SIG-M5 (cell line): ENCODE measurements at regions not wholly inside any gene's neighbourhood (a gene's known extent, or its start where the extent isn't known, plus 50 kb on each side); places are given as distances from the start of the nearest gene placed in this dataset.
"Not testable (repeated sequence)": the region's sequence is repeated elsewhere in the genome, so short reads cannot be mapped to it uniquely, and the experiment has no call there.

Source experiments
- DNase-seq: peaks from one replicate; lab custom pipeline; 2025; lab: John Stamatoyannopoulos, UW

DNA sequence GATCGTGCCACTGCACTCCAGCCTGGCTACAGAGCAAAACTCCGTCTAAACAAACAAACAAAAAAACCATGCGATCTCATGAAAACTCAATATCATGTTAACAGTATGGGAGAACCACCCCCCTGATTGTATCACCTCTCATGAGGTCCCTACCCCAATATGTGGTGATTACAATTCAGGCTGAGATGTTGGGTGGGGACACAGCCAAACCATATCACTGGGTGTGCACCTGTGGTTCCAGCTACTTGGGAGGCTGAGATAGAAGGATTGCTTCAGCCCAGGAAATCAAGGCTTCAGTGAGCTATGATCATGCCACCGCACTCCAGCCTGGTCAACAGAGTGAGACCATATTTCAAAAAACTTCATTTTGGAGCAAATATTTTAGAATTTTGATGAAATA, 1094.7 kb upstream of the CDH8 start:
- no peak for DNase-seq

DNA sequence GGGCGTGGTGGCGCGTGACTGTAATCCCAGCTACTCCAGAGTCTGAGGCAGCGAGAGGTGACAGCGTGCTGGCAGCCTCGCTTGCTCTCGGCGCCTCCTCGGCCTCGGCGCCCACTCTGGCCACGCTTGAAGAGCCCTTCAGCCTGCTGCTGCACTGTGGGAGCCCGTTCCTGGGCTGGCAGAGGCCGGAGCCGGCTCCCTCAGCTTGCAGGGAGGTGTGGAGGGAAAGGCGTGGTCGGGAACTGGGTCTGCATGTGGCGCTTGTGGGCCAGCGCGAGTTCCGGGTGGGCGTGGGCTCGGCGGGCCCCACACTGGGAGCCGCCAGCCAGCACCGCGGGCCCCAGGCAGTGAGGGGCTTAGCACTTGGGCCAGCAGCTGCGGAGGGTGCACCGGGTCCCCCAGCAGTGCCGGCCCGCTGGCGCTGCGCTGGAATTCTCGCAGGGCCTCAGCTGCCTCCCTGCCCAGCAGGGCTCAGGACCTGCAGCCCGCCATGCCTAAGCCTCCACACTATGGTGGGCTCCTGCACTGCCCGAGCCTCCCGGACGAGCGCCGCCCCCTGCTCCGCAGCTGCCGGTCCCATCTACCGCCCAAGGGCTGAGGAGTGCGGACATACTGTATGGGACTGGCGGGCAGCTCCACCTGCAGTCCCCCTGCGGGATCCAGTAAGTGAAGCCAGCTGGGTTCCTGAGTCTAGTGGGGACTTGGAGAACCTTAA, 1093.3 kb upstream of the CDH8 start:
- DNase-seq, result no peak

DNA sequence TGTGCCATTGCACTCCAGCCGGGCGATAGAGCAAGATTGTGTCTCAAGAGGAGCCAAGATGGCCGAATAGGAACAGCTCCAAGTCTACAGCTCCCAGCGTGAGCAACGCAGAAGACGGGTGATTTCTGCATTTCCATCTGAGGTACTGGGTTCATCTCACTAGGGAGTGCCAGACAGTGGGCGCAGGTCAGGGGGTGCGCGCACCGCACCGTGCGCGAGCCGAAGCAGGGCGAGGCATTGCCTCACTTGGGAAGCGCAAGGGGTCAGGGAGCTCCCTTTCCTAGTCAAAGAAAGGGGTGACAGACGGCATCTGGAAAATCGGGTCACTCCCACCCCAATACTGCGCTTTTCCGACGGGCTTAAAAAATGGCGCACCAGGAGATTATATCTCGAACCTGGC, 1083.7 kb upstream of the CDH8 start:
- not testable (repeated sequence) for DNase-seq

DNA sequence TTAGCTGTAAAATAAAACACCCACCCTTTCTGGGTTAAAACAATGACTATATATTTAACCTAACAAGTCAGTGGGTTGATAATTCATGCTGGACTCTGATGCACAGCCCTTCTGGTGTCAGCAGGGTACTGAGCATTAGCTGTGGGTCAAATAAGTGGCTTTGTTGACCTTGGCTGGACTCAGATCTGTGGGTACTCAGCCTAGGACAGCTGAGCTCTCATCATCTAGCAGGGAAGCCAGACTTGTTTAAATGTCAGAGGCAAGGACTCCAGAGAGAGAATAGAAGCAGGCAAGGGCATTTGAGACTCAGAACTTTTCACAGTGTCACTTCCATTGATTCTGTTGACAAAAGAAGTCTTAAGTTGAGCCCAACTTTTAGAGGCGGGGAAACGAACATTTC, 1063.8 kb upstream of the CDH8 start:
- no peak for DNase-seq

DNA sequence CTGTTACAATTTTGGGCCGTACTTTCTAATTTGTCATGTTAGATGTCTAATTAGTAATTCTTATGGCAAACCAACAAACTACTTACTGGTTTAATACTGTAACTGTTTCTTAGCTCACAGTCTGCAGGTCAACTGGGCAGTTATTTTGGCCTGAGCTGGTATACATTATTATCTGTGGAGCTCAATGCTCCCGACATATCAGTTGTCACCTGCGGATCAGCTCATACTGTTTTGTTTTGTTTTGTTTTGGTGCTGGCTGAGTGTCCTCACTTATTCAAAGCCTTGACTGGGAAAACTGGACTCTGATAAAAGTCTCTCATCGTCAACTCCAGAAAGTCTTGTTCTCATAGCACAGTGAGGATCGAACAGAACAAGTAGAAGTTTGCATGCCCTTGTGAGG, 1060.6 kb upstream of the CDH8 start:
- DNase-seq, result no peak

DNA sequence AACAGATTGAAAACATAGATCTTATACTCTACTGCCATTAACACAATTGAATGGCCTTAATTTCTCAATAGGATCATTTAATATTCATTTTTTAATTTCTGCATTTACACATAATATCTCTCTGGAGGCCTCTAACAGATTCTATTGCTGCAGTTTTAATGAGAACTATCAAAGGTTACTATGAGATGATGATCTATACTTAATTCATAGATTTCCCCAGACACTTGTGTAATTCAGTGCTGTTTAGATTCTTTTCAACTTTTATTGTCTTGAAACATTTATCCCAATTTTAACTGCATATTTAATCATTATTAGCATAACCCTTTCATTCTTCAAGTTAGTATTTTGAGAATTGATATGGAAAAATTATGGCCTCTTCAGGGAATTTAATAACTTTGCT, 1056.5 kb upstream of the CDH8 start:
- no peak for DNase-seq

DNA sequence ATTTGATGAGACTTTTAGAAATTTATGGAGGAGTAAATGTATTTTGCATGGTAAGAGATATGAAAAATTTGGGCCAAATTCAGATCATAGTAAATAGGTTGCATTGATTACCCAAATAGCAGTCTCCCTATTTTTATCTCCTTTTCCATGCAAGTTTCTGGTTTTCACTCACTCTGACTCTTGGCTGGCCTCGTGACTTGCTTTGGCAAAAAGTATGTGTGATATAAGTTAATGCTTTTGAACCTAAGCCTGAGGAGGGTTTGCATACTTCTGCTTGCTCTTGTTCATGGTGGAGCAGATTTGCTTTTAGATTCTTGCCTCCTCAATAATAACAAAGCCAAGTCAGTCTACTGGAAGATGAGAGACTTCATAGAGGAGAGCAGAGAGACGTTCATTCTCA, 1045.9 kb upstream of the CDH8 start:
- DNase-seq, result no peak

DNA sequence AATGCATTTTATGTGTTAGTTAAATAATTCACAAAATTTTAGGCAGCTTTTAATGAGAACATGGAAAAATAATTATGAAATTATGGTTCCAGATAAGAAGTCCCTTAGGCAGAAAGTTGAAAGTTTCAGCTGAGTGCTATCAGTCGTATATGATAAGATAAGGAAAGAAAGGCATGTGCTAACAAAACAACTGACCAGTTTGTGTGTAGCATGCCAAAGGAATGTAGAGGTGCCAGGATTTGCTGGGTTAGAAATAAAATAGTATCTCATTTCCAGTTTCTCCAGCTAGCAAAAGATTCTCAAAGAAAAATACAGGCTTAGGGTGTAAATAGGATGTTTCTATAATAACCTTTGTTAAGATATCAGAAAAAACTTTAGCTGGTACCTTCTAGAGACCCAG, 1044.5 kb upstream of the CDH8 start:
- DNase-seq, result no peak

DNA sequence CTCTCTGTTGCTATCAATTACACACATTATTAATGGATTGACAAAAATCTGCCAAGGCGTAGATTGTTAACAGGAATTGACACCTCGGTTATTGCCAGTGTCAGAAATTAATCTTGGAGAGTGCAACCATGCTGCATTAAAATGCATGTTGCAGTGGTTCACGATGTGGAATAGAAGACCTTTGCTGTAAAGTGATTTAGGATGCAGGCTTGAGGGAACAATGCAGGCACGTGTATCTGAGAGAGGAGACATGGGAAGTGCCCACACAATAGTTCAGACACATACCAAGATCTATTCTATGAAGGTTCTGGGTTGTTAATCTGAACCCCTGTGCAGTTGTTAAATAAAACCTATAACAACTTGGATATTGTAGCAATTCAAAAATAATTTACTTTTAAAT, 1032.8 kb upstream of the CDH8 start:
- no peak for DNase-seq

DNA sequence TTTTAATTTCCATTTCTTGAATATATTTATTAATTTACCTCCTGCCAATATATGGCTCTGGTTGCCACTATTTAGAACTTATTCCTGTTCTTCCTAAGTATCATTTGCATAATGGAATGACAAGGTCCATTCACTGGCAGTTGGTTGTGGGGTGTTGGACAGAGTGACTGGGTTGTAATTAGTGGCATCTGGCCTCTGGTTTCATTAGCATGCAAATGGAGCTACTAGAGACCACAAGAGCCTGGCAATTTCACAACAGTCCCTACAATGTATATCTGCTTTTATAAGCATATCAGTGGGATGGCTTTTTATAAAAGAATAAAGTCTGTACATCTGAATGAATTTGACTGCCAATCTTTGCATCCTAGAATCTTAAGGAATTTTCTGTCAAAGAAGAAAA, 1030.9 kb upstream of the CDH8 start:
- DNase-seq, result no peak

DNA sequence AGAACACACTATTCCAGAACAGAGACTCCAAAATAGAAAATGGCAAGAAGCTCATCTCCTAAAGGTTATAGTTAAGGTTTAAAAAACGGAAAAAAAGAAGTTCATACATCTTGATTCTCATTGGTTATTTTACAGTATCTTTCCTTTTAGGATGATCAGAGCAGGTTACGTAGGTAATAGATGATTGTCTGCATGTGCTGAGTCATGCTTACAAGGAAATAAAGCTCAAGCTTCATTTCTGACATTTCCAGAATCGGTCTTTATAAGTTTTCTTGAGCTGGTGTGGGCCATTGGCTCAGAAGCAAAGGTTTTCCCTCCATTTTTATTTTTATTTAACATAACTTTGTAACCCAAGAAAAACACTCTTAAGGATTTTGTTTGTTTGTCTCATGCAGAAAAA, 1030.3 kb upstream of the CDH8 start:
- no peak for DNase-seq

DNA sequence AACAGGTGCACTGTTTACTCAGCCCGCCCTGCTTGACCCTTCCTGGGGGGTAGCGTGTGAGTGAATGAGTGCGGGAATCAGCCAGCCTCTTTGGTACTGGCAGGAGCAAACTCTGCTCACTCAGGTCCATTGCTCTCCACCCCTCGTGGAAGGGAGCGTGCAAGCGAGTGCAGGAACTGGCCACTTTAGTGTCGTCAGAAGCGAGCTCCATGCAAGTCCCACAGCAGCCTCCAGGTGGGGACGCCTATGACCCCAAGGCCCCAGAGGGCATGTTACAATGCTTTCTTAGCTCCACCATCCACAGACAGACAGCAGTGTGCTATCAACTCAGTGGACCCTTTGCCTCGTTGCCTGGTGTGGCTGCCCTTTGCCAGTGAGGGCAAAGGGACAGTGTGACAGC, 1025.1 kb upstream of the CDH8 start:
- DNase-seq, result no peak

DNA sequence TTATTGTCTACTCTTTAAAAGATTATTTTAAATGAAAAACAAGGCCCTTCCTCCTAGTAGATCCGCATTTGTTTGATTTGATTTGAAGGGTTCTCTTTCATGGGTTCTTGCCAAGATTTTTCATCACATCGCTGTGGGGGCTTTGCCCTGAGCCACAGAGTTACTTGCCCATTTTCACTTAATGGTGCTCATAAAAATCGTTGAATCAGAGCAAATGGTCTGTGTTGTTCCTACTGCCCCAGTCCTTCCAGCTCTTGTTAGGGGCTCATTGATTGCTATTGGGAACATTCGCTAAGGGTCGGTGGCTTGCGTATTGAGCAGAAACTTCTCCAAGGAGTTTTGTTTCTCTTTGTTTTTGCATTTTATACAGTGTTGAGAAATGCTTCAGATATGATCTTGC, 1023.4 kb upstream of the CDH8 start:
- no peak for DNase-seq

DNA sequence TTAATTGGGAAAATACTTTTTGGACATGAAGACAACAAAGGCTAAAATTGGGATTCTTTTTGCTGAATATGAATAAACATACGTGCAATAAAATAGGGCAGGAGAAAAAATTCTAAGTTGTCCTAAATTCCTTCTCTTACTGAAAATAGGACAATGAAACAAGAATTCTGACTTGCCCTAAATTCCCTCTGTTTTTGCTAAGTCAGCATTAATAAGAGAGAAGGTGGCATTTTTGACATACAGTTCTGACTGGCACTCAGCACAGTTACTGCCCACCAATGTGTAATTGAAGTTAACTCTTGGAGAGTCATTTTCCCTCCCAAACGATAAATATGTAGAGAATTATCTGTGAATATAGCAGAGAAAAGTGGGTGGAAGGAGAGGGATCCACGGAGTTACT, 1021.1 kb upstream of the CDH8 start:
- DNase-seq, result no peak

DNA sequence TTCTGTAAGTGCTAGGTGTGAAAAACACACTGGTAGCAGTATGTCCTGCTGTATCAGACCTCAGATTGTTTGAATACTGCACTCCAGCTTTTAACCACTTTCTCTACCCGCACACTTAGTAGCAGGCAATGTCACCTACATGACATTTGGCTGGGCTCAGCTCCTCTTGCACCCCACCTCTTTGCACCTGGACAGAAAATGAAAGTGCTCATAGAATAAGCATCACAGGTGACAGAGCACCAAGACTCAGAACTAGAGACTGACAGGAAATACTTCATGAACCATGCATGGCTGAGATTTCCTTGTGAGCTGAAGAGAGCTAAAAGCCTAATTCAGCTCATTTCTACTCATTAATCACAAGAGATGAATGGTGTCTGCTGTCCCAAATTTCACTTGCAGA, 1014.2 kb upstream of the CDH8 start:
- no peak for DNase-seq

DNA sequence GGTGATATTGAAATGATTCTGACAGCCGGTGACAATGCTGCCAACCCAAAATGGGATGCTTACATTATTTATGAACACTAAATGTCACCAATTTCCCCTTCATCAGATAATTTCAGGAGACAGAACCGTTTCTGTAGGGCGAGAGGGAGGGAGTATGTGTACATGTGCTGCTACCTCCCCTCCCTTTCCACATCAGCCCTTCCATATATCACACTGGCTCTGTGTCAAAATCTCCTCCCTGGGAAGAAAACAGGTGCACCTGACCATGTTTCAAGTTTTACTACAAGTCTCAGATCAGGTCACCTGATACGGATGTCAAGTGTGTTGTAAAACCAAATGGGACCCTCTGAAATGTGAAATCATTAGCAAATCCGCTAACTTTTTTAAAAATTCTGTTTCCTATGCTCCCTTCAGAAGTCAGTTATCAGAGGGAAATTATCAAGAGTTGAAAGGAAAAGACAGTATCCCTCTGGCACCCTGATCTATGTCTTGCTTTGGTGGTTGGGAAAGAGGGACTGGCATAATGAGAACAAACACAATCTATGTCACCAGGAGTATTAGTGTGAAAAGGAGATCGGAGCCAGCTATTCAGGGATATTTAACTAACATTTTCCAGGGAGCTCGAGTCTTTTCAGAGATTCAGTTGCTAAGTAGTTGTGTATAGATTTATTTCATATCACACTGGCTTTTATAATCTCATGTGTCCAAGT, 1002.3 kb upstream of the CDH8 start:
- DNase-seq, result no peak

DNA sequence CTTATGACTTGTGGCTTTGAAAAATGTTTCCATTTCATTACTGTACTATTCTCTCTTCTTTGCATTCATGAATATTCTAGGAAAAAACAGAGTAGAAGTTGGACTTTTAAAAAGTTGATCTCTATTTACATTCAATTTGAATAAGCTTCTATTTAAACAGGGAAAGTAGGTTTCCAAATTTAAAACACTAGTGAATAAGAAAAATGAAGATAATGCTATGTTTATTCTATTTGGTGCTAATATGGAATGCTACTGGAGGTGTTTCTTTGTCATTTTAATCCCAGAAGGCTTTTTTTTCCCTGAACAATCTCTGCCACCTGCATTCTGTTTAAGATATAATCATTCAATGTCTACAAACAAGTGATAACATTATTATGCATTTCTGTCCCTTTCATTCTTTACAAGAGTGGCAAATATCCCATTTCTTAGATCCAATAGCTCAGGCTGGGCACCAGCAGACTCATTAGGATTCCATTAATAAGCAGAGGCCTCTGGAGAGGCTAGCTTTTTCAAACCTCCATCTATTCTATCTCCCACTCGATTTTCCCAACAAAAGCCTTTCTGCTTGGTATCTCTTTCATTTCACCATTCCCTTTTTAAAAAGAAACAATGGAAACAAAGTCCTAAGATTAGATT, 1001.6 kb upstream of the CDH8 start:
- no peak for DNase-seq

DNA sequence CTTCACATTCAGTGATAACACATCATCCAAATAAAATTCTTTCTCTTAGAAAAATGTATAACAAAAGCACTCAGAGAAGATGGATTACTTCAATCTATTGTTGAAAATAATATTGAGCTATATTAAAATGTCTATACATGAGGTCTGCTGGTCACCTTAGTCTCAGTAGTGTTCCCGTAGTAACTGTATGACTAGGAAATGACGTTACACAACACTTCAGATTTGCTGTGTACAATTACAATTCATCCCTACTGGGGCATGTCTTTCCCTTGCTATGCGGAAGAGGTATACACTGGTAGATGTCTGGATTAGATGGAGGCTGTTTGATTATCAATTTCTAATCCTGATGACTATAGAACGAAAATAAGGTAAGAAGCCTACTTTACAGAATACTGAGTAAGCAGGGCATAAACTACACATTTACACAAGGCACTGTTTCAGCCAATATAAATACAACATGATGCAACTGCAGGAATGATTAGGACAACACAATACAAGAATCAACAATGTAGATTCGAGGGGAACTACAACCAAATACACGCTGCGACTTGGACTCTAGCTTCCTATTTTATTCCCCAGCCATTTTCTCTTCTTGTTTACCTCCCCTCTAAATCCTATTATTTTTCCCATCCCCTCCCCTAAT, 982.5 kb upstream of the CDH8 start:
- no peak for DNase-seq

DNA sequence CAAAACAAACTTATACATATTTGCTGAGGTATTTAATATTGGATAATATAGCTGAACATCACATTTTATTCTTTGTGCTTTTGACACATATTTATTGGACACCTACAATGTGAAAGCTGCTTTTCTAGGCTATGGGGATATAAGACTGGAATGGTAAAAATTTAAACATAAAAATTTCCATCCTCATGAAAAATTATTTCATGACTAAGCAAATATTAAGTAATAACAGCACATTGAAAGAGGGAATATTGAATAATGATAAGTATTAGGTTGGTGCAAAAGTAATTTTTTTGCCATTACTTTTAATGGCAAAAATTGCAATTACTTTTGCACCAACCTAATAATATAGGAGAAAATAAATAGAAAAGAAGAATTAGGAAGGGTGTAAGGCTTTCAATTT, 972.5 kb upstream of the CDH8 start:
- no peak for DNase-seq

DNA sequence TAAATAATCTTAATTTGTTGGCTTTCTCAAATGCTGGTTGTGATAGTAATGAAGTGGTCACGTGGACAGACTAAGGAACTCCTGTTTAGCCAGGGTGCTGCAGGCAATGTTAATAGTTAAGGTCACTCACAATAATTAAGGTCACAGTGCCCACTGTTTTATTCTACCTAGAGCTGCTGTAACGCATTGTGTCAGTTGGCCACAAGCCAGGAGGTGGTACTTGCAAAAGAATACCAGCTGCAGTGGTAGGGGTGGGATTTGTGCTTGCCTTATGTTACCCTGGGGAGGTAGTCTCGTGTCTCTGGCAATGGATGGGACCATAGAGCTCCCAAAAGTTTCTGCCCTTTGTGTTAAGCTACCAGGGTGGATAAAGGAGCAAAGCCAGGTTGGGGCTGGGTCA, 969.1 kb upstream of the CDH8 start:
- DNase-seq, result no peak

DNA sequence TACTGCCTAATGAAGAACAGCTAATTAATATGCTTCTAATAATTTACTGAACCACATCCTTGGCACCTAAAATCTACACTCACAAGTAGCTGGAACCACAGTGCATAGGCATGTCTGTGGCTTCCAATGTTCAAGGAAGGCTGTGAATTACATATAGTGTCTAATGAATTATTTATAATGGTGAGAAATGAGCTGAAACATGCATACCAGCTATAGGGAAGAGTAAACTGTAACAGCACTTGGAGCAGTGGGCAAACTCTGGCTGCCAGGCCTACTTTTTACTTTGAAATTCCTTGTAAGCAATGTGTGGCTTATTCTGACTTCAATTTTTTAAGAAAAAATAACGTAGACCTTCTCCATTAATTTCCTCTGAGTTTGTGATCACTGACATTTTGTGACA, 953.2 kb upstream of the CDH8 start:
- no peak for DNase-seq

DNA sequence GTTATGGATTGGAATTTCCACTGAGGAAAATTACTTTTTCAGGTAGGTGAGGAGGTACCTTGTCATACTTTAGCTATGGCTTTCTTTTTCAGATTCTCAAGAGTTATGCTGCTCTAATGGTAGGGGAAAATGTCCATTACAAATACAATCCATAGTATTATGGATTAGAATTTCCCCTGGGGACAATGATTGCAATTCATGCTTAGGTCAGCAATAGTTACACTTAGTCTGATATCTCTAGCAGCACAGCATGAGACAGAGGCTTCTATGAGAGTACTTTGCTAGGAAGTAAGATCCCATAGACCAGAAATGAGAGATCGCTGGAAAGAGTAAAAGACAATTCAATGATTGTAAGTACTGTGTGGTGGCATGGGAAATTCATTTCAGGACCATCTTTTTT, 949.5 kb upstream of the CDH8 start:
- no peak for DNase-seq

DNA sequence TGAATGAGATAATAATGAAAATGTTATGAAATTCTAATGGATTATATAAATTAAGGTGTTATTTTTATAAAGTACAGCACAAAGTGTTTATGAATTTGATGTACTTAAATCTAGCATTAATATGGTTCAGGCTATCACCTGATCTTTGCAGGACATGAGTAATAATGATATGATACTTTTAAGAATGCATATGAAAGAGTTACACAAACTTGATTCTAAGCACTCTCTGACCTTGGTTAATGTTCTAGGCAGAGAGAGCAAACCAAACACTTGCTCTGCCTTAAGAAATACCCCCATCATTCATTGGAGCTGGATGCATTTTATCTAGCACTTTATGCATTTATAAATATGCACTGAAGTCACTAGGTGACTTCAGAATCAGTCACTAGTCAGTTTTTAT, 942.2 kb upstream of the CDH8 start:
- no peak for DNase-seq
